HG03095 (cell line): ENCODE measurements at regions not wholly inside any gene's neighbourhood (a gene's known extent, or its start where the extent isn't known, plus 50 kb on each side); places are given as distances from the start of the nearest gene placed in this dataset.

Source experiments
- ATAC-seq: cut with Tn5 transposase; IDR thresholded peaks from one replicate; pipeline ENCODE4 v1.9.1; 2021; ENCODE audit warnings: moderate library complexity; ENCODE audit not compliant: unreplicated experiment

DNA sequence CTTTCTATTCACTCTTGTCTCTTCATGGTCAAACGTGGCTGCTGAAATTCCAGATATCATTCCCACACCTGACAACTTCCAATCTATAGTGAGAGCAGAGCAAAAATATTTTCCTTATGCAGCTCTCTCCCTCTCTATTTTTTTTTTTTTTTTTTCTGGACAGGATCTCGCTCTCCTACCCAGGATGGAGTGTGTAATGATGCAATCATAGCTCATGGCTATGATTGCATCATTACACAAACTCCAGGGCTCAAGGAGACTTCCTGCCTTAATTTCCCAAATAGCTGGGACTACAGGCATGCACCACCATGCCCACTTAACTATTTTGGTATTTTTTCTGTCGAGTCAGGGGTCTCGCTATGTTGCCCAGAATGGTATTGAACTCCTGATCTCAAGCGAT, 1398.9 kb downstream of the AACS start:
- no peak for ATAC-seq

DNA sequence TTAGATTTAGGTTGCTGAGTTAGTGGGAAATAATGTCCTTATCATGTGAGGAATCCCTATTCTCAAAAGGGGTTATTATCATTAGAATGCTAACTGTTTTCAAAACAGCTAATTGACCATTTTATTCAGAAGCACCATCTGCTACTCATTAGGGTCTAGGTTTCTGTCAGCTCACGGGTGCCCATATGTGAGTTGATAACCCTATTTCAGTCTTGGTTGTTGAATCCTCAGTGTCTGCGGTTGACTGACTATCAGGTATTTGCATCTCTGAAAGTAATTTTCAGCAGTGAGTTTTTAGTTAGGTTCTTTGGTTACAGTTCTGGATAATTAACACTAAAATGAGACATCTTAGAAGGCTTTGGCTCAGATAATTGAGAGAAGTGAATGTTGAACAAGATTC, 1404.0 kb downstream of the AACS start:
- no peak for ATAC-seq

DNA sequence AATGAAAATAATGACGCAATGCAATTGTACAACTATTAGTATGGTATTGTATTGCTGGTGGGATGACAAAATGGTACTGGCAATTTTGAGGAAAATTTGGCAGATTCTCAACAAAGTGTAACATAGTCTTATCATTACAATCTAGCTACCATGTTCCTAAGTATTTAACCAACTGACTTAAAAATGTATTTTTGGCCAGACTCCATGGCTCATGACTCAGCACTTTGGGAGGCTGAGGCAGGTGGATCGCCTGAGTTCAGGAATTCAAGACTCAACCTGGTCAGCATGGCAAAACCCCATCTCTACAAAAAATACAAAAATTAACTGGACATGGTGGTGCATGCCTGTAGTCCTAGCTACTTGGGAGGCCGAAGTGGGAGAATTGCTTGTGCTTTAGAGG, 1409.5 kb downstream of the AACS start:
- ATAC-seq, result no peak

DNA sequence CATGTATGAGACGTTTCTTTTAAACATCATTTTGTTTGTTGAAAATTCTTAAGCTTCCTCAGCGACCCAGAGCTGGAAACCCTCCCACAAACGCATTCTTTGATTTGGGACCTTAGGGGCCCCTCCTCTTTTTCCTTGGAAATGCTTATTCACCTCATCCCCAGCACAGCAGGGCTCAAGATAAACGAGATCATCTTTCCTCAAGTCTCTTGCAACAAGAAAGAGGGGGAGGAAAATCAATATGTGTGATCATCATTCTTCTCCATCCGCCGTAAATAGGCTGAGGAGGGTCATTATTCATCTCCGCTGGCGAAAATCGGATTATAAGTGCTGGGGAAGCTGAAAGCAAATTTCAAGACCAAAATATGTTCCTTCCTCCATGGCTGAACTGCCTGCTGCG, 1415.2 kb downstream of the AACS start:
- ATAC-seq, result no peak

DNA sequence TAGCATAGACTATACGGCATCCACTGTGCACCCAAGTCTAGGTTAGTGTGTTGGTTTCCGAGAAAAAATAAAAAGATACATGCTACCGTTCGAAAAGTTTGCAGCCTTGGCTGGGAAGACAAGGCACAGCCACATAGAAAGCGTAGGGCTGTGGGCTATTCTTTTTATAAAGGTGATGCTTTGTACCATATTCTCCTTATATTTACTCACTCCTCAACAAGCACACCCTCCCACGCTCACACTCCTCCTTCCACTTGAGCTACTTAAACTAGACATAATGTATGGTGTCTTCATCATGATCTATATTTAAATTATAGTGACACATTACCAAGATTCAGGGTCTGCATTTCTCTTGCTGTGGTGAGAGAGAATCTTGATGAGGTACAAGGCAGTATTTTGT, 1416.5 kb downstream of the AACS start:
- no peak for ATAC-seq

DNA sequence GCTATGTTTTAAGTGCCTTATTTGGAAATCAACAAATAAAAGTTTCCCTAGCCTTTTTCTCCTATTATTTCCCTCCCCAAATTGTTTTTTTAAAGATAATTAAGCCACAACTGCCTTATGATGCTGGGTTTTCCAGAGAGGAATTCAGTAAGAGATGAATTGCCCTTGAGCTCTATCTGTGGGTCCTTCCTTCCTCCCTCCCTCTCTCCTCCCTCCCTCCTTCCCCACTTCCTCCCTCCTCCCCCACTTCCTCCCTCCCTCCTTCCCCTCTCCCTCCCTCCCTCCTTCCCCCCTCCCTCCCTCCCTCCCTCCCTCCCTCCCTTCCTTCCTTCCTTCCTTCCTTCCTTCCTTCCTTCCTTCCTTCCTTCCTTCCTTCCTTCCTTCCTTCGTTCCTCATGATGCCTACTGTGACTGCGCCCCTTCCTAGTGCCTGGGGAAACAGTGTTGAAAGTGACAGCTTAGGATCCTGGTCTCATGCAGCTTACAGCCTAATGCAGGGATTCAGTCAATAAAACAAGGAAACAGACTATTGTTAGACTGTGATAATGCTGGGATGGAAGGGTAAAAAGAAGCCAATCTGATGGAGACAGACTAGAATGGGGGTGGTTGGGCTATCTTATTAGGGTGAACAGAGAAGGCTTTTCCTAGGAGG, 1417.1 kb downstream of the AACS start:
- no peak for ATAC-seq

DNA sequence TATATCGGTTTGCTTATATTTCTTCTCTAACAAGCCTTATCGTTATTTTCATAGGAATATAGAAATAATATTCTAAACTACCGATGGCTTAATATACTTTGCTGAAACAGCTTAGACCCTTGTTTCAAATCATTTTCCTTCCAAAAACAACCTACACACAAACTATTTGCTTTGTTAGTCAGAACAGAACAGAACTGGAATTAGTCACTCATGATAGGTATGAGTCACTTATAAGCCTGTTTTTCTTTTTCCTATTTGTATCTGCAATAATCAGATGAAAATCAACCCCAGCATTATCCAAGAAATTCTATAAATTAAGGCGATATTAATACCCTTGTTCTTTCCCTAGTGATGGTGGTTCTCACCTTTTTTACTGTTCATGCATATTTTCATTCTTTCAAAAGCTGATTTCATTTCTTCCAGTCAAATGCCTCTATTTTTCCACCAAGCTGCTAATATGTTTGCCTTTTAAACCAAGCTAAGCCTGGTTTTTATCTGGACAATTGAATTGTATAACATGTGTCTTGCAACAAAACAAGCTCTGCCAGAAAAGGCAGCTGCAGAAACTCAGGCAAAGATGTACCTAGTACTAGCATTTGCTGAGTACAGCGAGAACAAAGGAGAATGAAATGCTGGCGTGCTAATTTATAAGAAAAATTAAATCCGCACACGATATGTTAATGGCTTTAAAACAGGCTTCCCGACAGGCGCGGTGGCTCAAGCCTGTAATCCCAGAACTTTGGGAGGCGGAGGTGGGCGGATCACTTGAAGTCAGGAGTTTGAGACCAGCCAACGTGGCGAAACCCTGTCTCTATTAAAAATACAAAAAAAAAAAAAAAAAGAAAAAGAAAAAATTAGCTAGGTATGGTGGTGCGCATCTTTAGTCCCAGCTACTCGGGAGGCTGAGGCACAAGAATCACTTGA, 1418.2 kb downstream of the AACS start:
- ATAC-seq, result no peak

DNA sequence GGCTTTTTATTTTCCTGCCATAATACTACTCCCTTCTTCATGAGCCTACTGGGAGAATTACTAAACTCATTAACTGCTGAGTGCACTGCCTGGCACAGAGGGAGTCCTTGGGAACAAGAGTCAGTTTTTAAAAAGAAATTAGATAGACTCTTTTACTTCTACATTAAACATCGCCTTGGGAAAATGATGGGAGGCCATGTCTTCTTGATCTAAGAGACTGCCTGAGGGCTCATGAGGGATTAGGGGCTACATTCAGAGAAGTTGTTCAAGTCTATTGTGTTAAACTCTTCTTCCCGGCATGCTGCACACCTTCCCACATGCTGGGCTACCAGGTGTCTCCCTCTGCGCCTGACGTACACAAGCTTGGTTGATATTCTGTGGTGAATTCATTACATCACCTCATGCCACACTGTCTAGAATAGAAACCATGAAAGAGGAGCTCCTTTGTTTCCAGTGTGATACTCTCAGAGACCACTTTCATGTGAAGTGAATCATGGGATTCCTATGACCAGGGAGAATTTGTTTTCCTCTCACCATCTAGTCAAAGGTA, 1422.3 kb downstream of the AACS start:
- ATAC-seq, result no peak

DNA sequence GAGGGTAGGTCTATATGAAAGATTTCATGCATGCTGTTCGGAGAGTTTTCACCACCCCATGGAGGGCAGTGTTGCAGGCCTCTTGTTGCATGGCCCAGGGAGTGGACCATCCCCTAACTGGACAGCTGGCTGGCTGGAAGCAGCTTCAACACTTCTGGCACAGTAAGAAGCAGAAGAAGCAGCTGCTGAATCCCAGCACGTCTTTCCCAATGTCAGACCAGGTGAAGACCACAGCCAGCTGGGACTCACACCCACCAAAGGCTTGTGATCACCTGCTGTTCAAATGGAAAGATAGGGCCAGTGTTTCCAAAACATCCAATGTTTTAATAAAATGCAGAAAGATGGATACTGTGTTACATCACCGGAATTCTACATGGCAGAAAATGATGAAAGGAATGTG, 1423.6 kb downstream of the AACS start:
- no peak for ATAC-seq

DNA sequence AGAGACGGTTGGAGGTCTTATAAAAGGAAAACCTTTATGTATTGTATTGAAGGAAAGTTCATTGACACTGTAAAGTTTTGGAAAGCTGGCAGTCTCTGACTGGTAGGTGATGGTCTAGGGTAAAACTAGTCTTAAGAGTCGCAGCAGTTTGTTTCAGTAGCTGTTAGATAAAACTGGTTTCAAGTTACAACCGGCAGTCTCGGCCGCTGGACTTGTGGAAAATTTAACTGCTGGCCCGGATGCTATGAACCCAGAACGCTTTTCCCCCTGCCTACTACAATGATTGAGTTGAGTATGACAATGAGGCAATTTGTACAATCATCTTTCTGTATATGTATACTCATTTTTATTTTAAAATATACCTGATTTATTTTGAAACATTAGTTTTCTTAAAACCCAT, 1426.9 kb downstream of the AACS start:
- no peak for ATAC-seq

DNA sequence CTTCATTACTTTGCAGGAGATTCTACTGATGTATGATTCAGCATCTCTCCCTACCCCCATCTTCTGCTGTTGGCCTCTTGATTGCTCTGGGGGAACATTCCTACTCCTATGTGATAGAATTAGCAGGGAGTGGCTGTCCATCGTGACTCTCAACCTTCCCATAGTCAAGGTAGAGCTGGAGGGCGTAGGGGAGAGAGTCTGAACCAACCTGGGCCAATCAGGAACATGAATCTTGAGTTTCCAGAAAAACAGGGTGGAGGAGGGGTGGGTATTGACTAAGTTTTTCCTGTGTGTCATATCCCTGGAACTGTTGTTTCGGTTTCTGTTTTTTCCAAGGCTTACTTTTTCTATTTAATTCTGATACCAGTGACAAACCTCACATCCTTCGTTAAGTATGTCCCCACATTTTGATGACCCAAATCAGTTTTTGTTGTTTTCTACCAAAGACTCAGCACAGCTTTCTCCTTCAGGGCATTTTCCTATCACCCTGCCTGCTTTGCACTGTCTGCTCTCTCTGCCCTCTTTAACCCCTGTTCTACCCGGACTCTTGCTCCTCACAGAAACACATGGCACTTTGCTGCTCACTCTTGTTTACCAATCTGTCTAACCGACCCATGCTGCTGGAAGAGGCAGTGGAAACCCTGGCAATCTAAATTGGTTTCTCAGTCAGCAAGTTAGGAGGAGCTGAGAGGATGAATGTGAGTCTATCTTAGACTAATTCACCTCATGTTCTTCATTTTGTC, 1428.3 kb downstream of the AACS start:
- no peak for ATAC-seq

DNA sequence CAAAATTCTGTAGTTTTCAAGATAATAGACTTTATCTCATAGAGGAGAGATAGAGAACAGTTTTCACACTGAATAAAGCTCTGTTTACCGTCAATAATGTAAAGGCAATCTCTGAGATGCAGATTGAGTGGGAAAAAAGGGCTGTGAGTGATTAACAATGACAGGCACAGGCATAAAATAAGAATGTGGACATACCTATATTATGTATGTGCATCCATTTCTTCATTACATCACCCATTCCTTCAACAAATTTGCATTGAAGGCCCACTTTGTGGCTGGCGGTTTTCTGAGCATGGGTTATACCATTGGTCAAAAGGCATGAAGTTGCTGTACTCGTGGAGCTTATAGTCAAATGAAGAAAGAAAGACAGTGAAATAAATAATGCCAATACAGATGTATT, 1431.0 kb downstream of the AACS start:
- ATAC-seq, result no peak

DNA sequence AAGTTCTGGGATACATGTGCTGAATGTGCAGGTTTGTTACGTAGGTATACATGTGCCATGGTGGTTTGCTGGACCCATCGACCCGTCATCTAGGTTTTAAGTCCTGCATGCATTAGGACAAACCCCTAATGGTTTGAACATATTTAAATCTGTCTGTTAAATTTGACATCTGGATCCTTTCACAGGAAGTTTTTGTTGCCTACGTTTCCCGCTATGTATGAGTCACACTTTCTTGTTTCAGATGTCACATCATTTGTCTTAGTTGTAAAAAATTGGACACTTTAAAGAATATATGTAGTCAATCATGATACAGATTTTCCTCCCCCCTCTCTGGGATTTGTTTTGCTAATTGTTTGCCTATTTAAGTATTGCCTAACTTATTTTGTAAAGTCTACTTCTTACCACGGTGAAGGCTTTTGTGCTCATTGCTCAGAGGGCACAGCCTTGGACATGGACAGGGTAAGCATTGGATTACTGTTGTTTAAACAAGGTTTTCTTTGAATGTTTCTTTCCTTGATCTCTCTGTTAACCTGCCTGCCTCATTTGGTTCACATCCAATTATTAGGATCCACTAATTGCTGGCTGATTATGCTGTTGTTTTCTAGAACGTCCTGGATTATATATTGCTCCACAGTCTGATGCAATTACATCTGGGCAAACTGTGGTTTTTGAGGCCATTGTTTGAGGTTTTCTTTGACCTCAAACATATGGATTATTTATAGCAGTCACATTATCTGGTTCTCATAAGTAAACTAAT, 1441.4 kb downstream of the AACS start:
- no peak for ATAC-seq

DNA sequence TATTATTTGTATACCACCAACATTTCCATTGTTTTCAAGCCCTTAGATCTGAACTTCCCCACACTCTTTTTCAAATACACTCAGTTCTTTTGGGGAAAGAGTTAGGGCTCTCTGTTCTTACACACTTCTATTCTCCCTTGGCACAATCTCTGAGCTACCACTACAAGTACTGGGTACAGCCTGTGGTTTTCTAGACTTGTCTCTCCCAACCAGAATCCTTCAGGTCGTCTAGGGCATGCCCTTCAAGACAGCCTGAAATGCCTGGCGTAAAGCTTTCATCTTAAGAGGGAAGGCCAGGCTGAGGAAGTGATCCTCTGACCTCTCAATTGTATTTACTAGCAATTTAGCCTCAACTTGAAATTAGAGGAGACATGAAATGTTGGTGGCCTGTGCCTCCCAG, 1442.0 kb downstream of the AACS start:
- ATAC-seq, result no peak

DNA sequence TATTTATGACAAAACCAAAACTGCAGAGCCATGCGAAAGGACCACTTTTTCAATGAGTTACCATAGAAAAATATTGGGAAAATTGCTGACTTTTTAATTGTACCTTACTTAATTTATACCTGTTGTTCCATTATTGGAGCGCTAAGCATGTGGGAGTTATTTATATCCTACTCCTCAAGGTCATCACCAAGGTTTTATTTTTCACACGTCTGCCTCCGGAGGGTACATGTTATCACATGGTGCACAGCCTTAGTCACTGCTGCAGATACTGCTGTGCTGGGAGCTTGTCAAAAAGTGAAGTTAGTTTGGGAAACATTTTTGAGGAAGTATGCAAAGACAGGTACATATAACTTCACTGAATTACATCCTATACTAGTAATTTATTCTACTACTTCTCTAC, 1444.3 kb downstream of the AACS start:
- no peak for ATAC-seq

DNA sequence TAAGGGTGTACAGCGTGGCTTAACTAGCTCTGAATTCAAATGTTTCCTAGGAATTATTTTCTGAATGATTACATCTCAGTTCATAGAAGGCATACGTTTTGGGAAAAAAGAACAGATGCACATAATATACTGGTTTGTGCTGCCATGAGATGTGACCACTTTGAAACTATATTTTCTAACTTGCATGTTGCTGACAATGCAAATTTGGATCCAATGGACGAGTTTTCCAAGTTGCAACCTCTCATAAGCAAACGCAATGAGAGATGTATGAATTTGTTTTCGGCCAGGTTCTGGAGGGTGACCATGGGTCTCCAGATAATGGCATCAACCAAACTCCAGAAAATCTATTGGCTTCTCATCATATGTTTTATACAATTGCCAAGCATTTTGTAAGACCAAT, 1445.4 kb downstream of the AACS start:
- no peak for ATAC-seq

DNA sequence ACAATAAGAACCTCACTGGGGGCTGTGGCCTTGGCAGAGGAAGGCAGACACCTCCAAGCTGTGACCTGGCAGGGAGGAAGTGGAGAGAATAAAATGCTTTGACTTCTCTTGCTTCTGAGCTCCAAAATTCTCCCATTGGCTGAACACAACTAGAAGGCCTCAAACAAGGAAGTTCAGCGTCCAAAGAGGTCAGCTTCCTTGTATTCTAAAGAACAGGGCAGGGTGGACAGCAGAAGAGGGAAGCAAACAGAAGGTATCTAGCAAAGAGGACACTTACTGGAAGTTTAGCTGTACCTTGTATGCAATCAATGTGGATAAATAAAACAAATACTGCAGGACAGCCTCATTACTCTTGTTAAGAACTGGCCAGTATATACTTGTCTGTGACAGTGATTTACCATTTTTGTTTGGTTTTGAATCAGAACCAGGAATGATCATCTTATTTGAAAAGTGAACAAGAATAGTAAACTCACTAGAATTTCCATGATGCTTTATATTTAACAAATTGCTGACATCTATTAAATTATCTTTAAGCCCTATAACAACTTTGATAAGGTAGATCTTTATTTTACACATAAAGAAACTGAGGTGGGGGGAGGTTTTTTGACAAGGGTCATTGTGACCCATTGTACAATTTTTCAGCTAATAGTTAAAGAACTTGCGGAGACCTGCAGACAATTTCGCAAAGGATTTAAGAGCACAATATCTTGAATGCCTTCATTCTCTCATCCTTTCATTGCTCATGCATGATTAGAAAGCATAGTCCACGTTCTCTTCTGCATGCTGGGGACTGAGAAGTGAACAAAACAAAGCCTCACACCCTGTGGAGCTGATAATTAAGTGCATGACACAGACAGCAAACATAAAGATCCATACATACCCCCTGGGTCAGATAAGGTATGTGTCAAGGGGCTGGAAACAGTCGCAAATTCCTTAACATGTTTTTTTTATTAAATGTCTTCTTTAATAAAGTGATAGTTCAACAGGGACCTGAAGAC, 1448.0 kb downstream of the AACS start:
- no peak for ATAC-seq

DNA sequence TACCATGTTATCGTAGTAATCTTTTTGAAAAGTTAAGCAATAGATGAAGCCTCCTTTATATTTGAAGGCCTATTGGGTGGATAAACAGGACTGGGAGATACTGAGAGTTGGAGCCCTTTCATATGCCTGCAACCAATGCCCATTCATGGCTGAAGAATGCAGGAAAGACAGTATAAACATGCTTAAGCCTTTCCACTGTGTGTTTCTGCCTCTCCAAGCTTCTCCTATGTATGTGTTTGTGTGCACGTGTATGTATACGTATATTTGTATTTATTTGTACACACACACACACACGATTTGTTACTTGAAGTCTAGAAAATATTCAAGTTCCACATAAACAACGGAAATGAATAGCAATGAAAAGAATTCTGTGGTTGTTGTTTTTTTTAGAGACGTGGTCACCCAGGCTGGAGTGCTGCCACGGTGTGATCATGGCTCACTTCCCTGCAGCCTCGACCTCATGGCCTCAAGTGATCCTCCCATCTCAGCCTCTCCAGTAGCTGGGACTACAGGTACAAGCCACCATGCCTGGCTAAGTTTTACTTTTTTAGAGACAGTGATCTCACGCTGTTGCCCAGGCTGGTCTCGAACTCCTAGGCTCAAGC, 1453.5 kb downstream of the AACS start:
- no peak for ATAC-seq

DNA sequence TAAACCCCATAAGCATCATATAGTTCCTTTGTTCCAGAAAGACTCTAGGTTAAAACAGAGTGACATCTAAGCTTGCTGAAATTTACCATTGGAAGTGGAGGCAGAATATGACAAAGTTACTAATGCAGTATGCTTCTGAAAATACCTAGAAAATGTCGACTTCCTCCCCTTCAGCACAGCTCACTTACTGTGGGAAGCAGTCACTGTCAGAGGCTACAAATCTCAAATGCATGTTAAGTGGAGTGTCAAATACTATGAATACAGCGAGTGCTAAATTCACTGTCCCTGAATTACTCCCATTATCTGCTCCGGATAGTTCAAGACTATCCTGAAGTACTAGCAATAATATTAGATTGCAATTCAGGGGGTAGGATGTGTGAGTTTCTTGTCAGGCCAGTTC, 1454.6 kb downstream of the AACS start:
- ATAC-seq, result no peak
